Right lobe of liver (tissue), 6 donors: ENCODE measurements at regions not wholly inside any gene's neighbourhood (a gene's known extent, or its start where the extent isn't known, plus 50 kb on each side); places are given as distances from the start of the nearest gene placed in this dataset.

Source experiments
- ATAC-seq, 4 donors: fragments of 200-7000 bp; cut with Tn5 transposase; one replicate each; pipeline ENCODE4 v1.9.1; 2020; ENCODE audit warnings: mild to moderate bottlenecking in 4 of 4, moderate library complexity in 4 of 4
- DNase-seq, 3 donors: peaks; one replicate each; pipeline ENCODE4 v3.0.0-alpha.2; 2020
- H3K27ac ChIP-seq, 3 donors: fragments of 200-600 bp; one replicate each; pipeline ENCODE4 v1.8.0; 2022
- H3K27me3 ChIP-seq, 2 donors: fragments of 200-600 bp; one replicate each; pipeline ENCODE4 v1.8.0; 2022
- H3K36me3 ChIP-seq, 4 donors: fragments of 200-600 bp; sonication (generic) in 1 of 4; one replicate each; pipeline versions ENCODE4 v1.5.1 to v1.8.0; 2017 to 2022; ENCODE audit warnings: control low read depth in 1 of 4
- H3K4me1 ChIP-seq, 4 donors: fragments of 200-600 bp; sonication (generic) in 1 of 4; one replicate each; pipeline versions ENCODE4 v1.5.1 to v1.8.0; 2017 to 2022; ENCODE audit warnings: control low read depth in 1 of 4
- H3K4me3 ChIP-seq, 3 donors: fragments of 200-600 bp; one replicate each; pipeline ENCODE4 v1.8.0; 2022
- H3K9me3 ChIP-seq, 4 donors: fragments of 200-600 bp; sonication (generic) in 1 of 4; one replicate each; pipeline versions ENCODE4 v1.5.1 to v1.8.0; 2017 to 2022; ENCODE audit warnings: control low read depth in 1 of 4
- CTCF ChIP-seq, 4 donors: fragments of 200-600 bp in 3 of 4; fragments of 450-650 bp in 1 of 4; IDR thresholded peaks; one replicate each; pipeline versions ENCODE4 v1.5.1 to v1.8.0; 2016 to 2022; ENCODE audit warnings: antibody characterized with exemption in 4 of 4, mild to moderate bottlenecking in 2 of 4
- POLR2A ChIP-seq: fragments of 450-650 bp; IDR thresholded peaks from one replicate; pipeline ENCODE4 v1.6.1; 2017; ENCODE audit warnings: antibody characterized with exemption, mild to moderate bottlenecking
- WGBS: methylation state at CpG from one replicate; pipeline ENCODE4 v1.1.6; 2018; ENCODE audit warnings: low coverage, low lambda C conversion rate; ENCODE audit not compliant: insufficient coverage; ENCODE audit errors: missing lambda C conversion rate; 5-methylcytosine and 5-hydroxymethylcytosine counted together
- intact Hi-C, 2 donors: fragments of 100-400 bp; cut with DNase I; formaldehyde crosslinking; loops; one replicate each; pipeline versions ENCODE4 v1.11.2 to v1.14.1; 2022
- donor health status: DM: no; HTN: yes; CAD: no.
- donor health status: DM: no; HTN: no; CAD: no.
- donor health status: DM: no; HTN: no; CAD: no.
- donor health status: DM: no; HTN: yes; CAD: no.
- donor health status: DM: no; HTN: yes; CAD: no.

GRCh38 chr3:41024031-41024836 lies 175.1 kb upstream of the CTNNB1 start:
- Histone ChIP-seq H3K9me3 (no peaks in the 10 kb centered on the region), H3K36me3 (no peaks in the 10 kb centered on the region), H3K27me3 (no peaks in the 10 kb centered on the region), H3K4me1 (no peaks in the 10 kb centered on the region), H3K4me3 (no peak overlapping the region), H3K27ac (no peak overlapping the region)
- intact Hi-C loops = no loop called here
- WGBS = 51% methylated on average over 5 of the region's 5 CpGs
- TF ChIP-seq POLR2A = no peak
- no peak for TF ChIP-seq CTCF (IDR thresholded peaks at IDR 0.05)
- no peak for ATAC-seq
- no peak for DNase-seq

GRCh38 chr3:41026394-41027177 lies 172.7 kb upstream of the CTNNB1 start:
- Histone ChIP-seq H3K27me3 (no peaks in the 10 kb centered on the region), H3K9me3 (no peaks in the 10 kb centered on the region), H3K27ac (no peak overlapping the region), H3K4me1 (no peaks in the 10 kb centered on the region), H3K36me3 (no peaks in the 10 kb centered on the region), H3K4me3 (no peak overlapping the region)
- whole genome bisulfite sequencing = 34% methylated on average over 3 of the region's 3 CpGs
- DNase-seq (peak in 2 of 3 donors; percentile 39 to 55), ATAC-seq (peak; percentile 67 to 96 (median 80))
- intact Hi-C loops = no loop called here
- no peak for TF ChIP-seq POLR2A
- no peak for TF ChIP-seq CTCF (IDR thresholded peaks at IDR 0.05)

GRCh38 chr3:41029356-41029755 lies 169.9 kb upstream of the CTNNB1 start:
- intact Hi-C loops = no loop called here
- Histone ChIP-seq H3K27me3 (no peaks in the 10 kb centered on the region), H3K4me3 (no peak overlapping the region), H3K36me3 (no peaks in the 10 kb centered on the region), H3K4me1 (peaks cover 0 to 3% (median 0%) of the 10 kb centered on the region in 4 donors), H3K27ac (no peak overlapping the region), H3K9me3 (no peaks in the 10 kb centered on the region)
- TF ChIP-seq CTCF (IDR thresholded peaks at IDR 0.05) = no peak
- ATAC-seq (no peak), DNase-seq (no peak)
- 13% methylated on average over 2 of the region's 3 CpGs for WGBS

GRCh38 chr3:41030220-41030619 lies 169.1 kb upstream of the CTNNB1 start:
- no peaks in the 10 kb centered on the region for H3K9me3 ChIP-seq
- H3K36me3 ChIP-seq = no peaks in the 10 kb centered on the region
- no peaks in the 10 kb centered on the region for H3K27me3 ChIP-seq
- WGBS = 0% methylated on average over 1 of the region's 4 CpGs
- intact Hi-C loops = no loop called here
- H3K4me1 ChIP-seq = peaks cover 0 to 3% (median 0%) of the 10 kb centered on the region in 4 donors
- TF ChIP-seq CTCF (IDR thresholded peaks at IDR 0.05) (no peak), POLR2A (no peak)
- H3K4me3 ChIP-seq = no peak overlapping the region
- no peak for ATAC-seq
- H3K27ac ChIP-seq = no peak overlapping the region
- no peak for DNase-seq
